ENCODE measurements at regions not wholly inside any gene's neighbourhood (a gene's known extent, or its start where the extent isn't known, plus 50 kb on each side); places are given as distances from the start of the nearest gene placed in this dataset.
"Not testable (repeated sequence)": the region's sequence is repeated elsewhere in the genome, so short reads cannot be mapped to it uniquely, and the experiment has no call there.

- no peak for DNase-seq (ENCODE audit: low read depth, low spot score)
- H3K27ac ChIP-seq = no peak overlapping the region
These were observed 320.6 kb downstream of the QKI start for GRCh38 chr6:163735076-163735475.

DNA sequence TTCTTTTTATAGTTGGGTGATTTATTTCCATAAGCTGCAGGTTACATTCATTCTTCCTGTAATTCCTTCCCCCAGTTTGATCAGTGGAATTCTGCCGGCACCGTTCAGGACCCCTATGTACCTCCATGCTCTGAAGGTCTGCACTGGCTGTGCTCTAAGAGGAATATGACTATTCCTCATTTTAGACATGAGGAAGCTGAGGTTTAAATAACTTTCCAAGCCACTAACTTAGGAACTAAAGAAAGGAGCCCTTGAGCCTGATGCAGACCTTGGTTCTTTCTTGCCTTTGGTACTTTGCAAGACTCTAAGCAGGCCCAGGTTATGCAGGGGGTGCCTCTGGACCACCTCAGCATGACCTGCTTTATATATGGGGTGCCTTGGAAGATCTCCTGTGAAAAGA, 318.5 kb downstream of the QKI start:
- no peak overlapping the region for H3K27ac ChIP-seq
- DNase-seq (ENCODE audit: low read depth, low spot score) = no peak

DNA sequence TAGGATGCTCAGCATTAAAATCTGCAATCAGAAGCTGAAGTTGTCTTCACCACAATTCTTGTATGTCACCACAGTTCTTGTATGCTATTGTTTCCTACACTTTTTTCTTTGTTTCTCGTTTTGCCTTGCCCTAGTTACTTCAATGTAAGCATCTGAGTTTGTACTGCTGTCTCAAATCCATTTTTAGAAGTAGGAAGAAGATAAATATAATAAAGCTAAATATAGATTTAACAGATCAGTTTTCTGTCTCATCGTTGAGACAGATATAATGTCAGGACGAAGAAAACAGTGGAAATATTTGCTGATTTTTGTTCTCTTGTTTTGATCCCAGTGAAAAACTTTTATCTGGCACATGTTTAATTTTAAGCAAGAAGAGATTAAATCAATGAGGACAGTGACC, 318.0 kb downstream of the QKI start:
- H3K27ac ChIP-seq = no peak overlapping the region
- no peak for DNase-seq (ENCODE audit: low read depth, low spot score)

DNA sequence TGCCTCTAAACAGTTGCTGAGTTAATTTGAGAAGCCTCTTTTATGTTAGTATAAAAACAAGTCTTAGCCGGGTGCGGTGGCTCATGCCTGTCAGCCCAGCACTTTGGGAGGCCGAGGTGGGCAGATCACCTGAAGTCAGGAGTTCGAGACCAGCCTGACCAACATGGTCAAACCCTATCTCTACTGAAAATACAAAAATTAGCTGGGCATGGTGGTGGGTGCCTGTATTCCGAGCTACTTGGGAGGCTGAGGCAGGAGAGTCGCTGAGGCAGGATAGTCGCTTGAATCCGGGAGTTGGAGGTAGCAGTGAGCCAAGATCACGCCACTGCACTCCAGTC, 317.5 kb downstream of the QKI start:
- DNase-seq (ENCODE audit: low read depth, low spot score); H3K27ac ChIP-seq: not testable (repeated sequence)

DNA sequence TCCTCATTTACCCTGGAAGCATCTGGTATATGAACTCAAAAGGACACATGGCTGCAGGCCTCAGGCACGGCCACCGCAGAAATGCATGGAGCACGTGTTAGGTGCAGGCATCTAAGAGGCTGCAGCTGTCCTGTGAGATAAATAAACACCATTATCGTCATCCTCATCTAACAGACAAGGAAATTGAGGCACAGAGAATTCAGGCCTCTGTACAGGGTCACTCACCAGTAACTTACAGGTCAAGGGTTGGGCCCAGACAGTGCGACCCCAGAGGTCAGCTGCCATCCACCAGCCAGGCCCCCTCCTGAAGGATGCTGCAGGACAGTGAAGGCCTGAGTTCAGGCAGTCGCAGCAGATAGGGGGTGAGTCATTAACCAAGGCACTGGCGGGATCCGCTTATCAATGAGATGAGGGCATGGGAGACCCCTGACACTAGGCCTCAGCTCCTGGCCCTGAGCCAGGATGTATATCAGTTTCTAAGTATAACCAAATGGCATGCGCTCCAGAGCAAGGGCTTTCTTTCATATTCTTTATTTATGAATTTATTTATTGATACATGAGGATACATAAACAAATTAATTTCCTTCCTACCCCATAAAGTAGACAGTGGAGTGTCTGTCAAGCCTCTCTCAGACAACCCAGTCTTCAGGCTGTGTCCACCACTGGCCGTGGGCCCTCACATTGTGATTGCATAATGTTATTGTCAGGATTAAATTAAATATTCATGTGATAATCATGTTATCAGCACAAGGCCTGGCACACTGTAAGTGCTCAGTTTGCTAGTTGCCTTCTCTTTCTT, 316.9 kb downstream of the QKI start:
- no peak for DNase-seq (ENCODE audit: low read depth, low spot score)
- no peak overlapping the region for H3K27ac ChIP-seq

- DNase-seq (ENCODE audit: low read depth, low spot score) = no peak
- no peak overlapping the region for H3K27ac ChIP-seq
These were observed 316.0 kb downstream of the QKI start for GRCh38 chr6:163730246-163731210.

DNA sequence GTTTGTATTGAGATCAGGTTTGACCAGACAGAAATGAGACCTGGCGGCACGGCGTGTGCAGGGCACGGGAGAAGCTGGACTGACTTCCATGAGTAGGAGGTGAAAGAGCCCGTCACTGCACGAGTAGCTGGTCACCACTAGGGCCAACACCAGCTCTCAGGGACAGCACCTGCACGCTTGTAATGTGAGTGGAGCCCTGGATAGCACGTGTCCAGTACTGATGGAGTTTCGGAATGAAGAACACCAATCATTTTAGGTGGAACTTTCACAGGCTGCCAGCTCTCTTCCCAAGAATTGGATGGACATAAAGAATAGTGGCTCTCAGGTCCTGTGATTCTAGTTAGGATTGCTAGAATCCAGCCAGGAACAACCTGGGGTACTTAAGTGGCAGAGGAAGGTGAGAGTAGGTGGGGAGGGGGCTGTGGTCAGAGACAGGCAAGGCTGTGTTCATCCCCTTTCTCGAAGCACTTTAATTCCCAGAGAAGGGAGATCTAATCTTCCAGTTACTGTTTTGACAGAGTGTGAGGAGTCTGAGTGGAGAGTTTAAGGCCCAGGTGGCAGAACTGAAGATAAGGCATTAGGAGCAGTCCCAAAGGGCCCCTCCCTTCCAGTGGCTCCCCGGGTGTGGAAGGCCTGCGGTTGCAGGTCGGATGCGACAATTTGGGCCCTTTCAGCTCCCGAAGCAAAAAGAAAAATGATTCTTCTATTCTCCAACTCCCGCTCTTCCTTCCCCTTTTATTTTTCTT, 314.8 kb downstream of the QKI start:
- DNase-seq (ENCODE audit: low read depth, low spot score) = no peak

GRCh38 chr6:163728442-163729126, 314.1 kb downstream of the QKI start:
- no peak for DNase-seq (ENCODE audit: low read depth, low spot score)
- H3K27ac ChIP-seq = no peak overlapping the region

More for the DNA sequence above, 314.8 kb downstream of the QKI start:
- H3K27ac ChIP-seq = no peak overlapping the region

- DNase-seq (ENCODE audit: low read depth, low spot score) = no peak
- H3K27ac ChIP-seq = no peak overlapping the region
These were observed 311.6 kb downstream of the QKI start for GRCh38 chr6:163726037-163726695.

- no peak for DNase-seq (ENCODE audit: low read depth, low spot score)
- no peak overlapping the region for H3K27ac ChIP-seq
These were observed 310.8 kb downstream of the QKI start for GRCh38 chr6:163725008-163725941.

DNA sequence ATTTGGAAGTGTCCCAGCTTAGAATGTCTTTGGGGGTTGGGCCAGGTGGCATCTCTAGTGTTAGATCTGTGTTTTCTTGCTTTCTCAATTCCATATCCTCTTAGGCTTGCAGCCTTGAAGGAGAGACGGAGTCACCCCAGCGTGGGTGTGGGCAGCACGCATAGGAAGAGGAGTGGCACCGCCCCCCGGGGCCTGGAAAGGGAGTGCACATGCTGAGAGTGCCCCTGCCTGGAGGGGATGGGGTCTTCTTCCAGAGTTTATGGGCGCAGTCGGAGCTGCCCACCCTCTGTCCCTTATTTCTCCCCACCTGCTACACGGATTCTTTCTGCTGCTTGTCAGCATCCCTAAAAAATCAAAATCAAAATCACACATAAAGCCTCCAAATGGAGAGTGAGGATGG, 309.7 kb downstream of the QKI start:
- no peak for DNase-seq (ENCODE audit: low read depth, low spot score)

GRCh38 chr6:163723759-163724158, 309.2 kb downstream of the QKI start:
- H3K27ac ChIP-seq = no peak overlapping the region
- no peak for DNase-seq (ENCODE audit: low read depth, low spot score)

More for the DNA sequence above, 309.7 kb downstream of the QKI start:
- no peak overlapping the region for H3K27ac ChIP-seq

GRCh38 chr6:163721922-163722692, 307.6 kb downstream of the QKI start:
- no peak overlapping the region for H3K27ac ChIP-seq
- DNase-seq (ENCODE audit: low read depth, low spot score) = no peak

GRCh38 chr6:163721435-163721834, 306.9 kb downstream of the QKI start:
- no peak overlapping the region for H3K27ac ChIP-seq
- DNase-seq (ENCODE audit: low read depth, low spot score) = no peak

DNA sequence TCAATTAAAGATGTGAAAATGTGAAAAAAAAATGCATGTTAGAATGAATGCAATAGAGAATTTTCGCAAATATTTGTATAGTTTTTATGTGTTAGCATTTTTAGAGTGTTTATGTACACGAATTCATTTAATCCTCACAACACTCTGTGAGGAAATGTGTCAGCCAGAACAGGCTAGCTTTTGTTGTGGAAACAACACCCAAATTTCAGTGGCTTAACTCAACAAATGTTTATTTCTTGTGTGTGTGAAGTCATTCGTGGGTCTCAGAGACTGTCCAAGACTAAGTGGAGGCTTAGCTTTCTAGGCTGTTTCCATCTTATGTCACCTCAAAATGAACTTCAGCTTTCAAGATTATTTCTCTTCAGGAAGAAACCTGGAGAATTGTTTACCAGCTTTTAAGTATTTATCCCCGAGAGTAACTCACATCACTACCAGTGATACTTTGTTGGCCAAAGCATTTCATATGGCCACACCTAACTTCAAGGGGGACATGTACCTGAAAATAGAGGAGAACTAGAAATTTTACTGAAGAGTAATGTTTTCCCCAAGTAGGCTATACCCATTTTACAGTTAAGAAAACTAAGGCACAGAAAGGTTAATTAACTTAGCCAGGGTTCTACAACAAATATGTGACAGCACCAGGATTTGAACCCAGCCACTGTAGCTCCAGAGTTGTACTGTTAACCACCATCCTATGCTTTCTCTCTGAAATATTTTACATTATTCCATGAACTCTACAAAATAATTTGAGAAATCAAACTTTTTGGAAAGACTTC, 306.1 kb downstream of the QKI start:
- DNase-seq (ENCODE audit: low read depth, low spot score) = no peak
- no peak overlapping the region for H3K27ac ChIP-seq

- no peak for DNase-seq (ENCODE audit: low read depth, low spot score)
- H3K27ac ChIP-seq = no peak overlapping the region
These were observed 305.5 kb downstream of the QKI start for GRCh38 chr6:163720005-163720404.

Measured in epithelial cell of prostate (primary cell).